NCI-H2227 (cell line): ENCODE measurements at regions not wholly inside any gene's neighbourhood (a gene's known extent, or its start where the extent isn't known, plus 50 kb on each side); places are given as distances from the start of the nearest gene placed in this dataset.

Source experiments
- DNase-seq: peaks from one replicate; lab custom pipeline; 2025; ENCODE audit not compliant: unreplicated experiment; lab: John Stamatoyannopoulos, UW

- no peak for DNase-seq
Measured at GRCh38 chr2:103942199-103942598, 911.7 kb upstream of the POU3F3 start.

GRCh38 chr2:103945083-103945482 lies 908.8 kb upstream of the POU3F3 start:
- no peak for DNase-seq

DNA sequence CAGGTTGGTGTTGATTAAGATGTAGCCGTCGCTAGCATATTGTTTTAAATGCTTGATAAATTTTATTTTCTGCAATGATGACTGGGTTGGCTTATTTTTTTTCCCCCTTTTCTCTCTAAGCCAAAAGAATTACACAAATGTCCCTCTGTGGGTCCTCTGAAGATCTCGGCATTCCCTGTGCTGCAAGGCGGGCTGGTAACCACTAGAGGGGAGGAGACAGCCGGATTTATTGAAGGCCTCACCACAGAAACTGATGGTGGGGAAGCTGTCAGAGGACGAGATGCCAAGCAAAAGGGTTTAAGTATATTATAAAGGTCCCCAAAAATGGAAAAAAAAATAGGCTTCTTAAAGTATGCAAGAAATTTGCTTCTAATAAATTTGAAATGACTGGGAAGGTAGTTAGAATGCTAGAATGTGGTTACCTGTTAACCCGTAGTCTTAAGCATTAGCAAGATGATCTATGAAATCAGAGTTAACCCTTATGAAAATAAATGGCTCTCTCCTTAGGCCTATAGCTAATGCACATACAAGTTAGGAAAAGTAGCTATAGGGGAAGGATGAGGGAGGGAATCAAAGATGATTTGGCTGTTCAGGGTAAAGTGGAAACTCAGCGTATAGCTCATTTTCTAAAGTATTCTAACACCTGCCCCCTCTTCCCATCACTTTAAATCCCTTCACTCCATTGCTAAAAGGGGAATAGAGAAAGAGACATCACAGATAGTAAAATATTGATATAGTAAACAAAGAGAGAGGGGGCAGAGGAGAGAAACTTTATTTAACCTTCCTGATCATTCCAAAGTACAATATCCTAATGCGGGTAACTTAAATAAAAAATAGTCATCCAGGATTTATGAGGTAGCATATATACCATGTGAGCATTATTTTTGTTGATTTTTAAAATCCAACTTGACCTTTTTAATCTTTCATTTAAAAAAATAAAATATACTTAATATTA lies 894.5 kb upstream of the POU3F3 start:
- no peak for DNase-seq

- DNase-seq = no peak
Measured at GRCh38 chr2:103960129-103960513, 893.8 kb upstream of the POU3F3 start.

DNA sequence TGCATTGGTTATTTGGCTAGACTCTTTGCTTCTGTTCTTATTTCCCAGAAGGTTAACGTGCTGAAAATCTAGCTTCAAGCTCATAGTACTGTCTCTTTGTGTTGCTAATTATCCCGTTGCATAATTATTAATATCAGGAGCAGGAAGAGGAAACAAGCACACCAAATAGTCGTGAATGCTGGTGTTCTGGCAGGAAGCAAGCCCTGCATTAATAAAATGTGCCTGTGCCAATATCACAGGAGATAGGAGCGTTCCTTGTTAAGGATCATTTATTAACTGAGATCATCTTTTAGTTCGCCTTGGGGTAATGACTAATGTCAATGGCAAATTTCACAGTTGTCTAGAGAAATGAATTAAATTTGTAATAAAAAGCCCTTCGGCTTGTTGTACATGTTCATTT lies 893.0 kb upstream of the POU3F3 start:
- DNase-seq = no peak

DNA sequence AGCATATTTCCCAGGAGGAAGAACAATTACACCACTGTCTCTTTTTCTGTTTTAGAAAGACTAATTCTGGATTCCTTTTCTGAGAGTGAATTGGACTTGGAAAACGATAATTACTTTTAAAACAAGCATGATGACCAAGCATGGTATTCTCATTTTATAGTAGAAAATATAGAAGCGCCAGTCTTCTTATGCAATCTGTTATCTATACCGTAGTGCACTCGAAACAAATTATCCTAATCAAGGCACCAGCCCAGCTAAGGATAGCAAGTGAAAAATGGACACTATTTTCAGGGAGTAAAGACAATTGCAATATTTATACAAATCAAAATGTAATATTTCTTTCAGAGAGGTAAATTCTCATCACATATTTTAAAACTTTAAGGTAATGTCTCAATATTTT lies 892.1 kb upstream of the POU3F3 start:
- DNase-seq = no peak

GRCh38 chr2:103962670-103963069 lies 891.2 kb upstream of the POU3F3 start:
- DNase-seq = no peak

- DNase-seq = no peak
Measured at GRCh38 chr2:103963146-103963725, 890.7 kb upstream of the POU3F3 start.

DNA sequence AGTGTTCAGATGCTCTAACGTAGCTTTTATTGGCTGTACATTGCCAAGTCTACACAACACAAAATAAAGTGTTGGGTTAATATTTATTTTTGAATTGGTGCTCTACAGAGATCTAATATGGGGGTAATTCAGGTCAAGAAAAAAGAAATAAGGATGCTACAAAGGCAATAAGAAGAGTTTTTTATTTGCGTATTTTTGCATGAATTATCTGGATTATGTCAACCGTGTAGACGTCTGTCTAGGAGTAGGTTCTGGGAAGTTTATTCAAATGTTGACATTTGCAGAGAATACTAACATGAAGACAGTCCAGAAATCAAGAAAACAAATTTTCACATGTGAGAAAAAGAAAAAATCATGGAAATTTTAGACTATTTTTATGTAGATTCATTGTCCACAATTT lies 876.7 kb upstream of the POU3F3 start:
- no peak for DNase-seq

DNA sequence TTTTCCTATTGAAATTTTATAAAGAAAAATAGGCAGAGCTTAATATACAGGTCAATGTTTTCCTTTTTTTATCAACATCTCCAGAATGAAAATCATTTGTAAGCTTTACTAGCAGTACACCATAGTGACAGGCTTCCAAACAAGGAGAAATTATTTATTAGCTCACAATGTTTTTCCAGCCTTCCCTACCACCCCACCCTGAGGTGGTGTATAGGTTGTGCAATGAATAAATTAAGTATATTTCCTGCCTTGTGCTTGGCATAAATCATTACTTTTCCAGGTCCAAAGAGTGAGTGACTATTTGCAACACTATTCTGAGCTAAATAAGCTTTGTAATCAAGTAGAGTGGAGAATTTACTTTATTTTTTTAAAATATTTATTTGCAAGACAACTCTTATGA lies 876.2 kb upstream of the POU3F3 start:
- no peak for DNase-seq

- DNase-seq = no peak
Measured at GRCh38 chr2:103980401-103980800, 873.5 kb upstream of the POU3F3 start.

DNA sequence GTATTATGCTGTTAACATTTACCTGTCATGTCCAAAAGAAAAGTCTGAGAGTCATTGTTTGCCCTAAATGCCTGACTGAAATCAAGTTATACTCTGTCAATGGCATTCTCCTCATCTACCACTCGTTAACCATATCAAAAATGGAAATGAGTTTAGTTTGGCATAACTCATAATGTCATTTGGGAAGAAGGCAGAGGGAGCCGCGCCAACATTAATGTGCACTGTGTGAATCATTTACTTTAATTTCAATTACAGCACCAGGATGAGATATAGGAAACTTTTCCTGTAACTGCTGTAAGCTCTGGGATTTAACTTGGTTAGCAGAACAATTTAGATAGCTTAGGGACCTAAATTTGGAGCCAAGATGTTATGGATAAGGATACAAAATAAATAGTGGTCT lies 871.2 kb upstream of the POU3F3 start:
- DNase-seq = no peak

DNA sequence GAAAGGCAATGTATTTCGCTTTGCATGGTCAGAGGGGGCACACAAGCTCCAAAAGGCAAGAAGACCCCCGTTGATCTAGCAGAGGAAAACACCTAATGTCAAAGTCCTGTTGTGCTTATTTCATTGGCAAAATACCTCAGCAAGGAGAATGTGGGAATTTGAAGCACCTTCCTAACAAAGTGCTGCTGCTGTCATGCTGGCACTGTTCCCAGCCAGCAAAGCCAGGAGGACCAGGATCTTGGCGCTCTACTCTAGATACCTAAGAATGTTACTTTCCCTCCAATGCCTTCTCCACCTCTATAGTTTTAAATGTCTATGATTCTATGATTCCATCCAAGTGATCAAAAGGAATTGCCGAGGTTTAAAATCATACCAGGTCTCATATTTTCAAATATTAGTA lies 867.9 kb upstream of the POU3F3 start:
- DNase-seq = no peak

DNA sequence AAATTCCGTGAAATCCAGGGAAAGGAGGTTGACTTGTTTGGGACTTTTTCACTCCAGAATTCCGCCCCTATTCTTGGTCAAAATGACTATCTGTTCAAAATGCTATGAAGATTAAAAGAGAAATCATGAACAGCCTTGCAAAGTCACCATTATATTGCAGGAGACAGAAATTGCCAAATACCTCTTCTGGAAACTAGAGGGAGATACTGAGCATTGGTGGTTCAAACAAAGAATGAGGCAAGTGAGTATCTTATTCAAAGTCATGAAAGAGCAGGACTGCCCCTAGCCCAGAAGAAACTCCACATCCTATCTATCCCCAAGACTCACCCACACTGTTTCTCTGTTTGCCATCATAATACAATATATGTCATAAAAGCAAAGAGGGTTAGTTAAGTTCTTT lies 862.3 kb upstream of the POU3F3 start:
- no peak for DNase-seq

DNA sequence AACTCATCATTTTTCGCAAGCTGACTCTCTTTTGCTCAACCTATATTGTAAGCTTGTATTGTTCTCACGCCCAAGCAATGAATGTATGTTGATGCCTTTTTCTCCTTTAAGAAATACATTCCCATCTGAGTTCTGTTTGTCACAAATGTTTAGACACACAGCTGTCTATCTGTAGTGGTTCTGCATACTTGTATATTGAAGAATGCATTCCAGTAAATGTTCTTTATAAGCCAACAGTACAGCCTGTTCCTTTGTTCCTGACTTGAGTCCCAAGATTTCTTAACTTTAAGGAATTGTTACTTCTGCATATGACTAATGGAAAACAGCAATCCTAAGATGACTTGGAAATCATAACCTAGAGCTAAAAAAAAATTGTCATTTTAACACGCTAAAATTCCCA lies 849.1 kb upstream of the POU3F3 start:
- DNase-seq = no peak

GRCh38 chr2:104016801-104017200 lies 837.1 kb upstream of the POU3F3 start:
- DNase-seq = no peak

- DNase-seq = no peak
Measured at GRCh38 chr2:104023306-104023705, 830.6 kb upstream of the POU3F3 start.

GRCh38 chr2:104023765-104024164 lies 830.1 kb upstream of the POU3F3 start:
- no peak for DNase-seq

DNA sequence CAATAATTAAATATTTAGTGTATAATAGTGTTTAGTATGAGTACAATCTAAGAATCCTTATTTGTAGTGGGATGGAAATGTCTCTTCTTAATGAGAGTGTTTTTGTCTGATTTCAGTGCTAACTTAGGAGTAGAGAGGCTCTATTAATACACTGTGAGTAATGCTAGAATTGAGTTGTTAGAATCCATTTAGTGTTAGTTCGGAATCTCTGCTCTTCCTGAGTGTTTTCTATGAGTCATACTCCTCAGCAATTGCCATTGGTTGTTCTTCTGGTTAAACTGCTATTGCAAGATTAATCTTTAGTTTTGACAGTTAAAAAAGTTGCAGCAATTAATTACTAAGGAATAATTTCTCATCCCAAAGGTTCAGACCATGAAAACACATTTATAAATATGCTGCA lies 828.6 kb upstream of the POU3F3 start:
- DNase-seq = no peak

- DNase-seq = no peak
Measured at GRCh38 chr2:104026725-104027124, 827.2 kb upstream of the POU3F3 start.

DNA sequence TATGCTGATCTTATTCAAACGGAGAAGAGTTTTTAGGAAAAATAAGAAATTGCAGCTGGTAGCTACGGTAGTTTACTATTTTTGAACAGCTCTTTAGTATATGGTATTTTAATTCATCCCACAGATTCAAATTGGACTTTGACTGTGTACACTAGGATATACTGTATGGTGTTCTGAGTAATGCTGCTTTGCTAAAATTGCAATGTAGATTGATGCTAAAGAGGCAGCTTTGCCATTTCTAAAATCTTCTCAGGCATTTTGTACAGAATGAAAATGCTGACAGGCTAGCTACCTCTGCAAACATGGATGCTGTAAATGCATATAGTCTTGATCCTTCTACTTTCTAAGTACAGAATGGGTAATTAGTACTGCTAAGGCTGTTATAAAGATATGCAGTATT lies 826.6 kb upstream of the POU3F3 start:
- no peak for DNase-seq

DNA sequence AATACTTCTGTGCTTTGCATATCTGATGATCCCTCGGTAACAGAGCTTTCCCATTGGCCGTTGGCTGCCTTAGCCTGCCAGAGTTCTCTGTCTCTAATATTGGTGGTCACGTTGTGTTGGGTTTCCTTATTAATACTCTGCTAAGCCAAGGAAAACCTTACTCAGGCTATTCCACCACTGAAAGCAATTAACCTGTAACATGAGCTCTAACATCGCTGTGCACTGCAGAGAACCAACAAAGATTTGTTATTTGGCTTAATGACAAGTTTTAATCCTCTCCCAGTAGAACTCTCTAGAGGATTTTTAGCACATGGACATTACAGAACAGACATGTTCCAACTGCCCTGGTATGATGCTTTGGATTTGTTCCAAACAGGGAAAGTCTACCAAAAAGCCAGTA lies 825.9 kb upstream of the POU3F3 start:
- DNase-seq = no peak

DNA sequence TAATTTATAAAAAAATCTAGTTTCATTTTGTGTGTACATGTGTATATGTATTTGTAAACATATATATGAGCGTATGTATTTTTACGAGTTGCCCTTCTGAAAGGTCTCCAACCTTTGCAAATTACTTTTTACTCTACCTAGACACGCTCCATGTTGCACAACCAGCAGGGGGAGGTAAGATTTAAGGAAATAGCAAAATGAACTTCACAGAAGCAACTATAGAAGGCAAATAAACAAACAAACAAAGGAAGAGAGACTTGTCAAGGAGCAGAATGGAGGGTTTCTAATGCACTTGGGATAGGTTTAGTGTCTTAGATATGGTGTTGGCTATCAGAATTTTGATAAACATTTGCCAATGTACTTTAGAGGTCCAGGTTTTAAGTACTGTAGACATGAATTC lies 820.5 kb upstream of the POU3F3 start:
- DNase-seq = no peak
